ENCODE measurements at regions not wholly inside any gene's neighbourhood (a gene's known extent, or its start where the extent isn't known, plus 50 kb on each side); places are given as distances from the start of the nearest gene placed in this dataset.

- Mint-ChIP-seq H3K36me3 (ENCODE audit: insufficient read depth) (no peaks in the 10 kb centered on the region), H3K27ac (no peak overlapping the region), H3K27me3 (peaks cover 4% of the 10 kb centered on the region), H3K9me3 (ENCODE audit: low read depth) (no peaks in the 10 kb centered on the region), H3K4me3 (ENCODE audit: low read depth) (no peak overlapping the region), H3K4me1 (ENCODE audit: low read depth) (peaks cover 4% of the 10 kb centered on the region)
- no peak for DNase-seq (ENCODE audit: low spot score, unreplicated experiment)
- no peak for TF ChIP-seq CTCF (IDR thresholded peaks at IDR 0.05; ENCODE audit: unreplicated experiment)
These were observed 1469.7 kb downstream of the AACS start for GRCh38 chr12:126534942-126535341.

GRCh38 chr12:126535971-126536370 is 1470.7 kb downstream of the AACS start:
- no peaks in the 10 kb centered on the region for H3K36me3 Mint-ChIP-seq (ENCODE audit: insufficient read depth)
- H3K4me1 Mint-ChIP-seq (ENCODE audit: low read depth) = peaks cover 5% of the 10 kb centered on the region
- H3K4me3 Mint-ChIP-seq (ENCODE audit: low read depth) = no peak overlapping the region
- no peak for TF ChIP-seq CTCF (IDR thresholded peaks at IDR 0.05; ENCODE audit: unreplicated experiment)
- peaks cover 4% of the 10 kb centered on the region for H3K27me3 Mint-ChIP-seq
- H3K9me3 Mint-ChIP-seq (ENCODE audit: low read depth) = no peaks in the 10 kb centered on the region
- H3K27ac Mint-ChIP-seq = no peak overlapping the region
- no peak for DNase-seq (ENCODE audit: low spot score, unreplicated experiment)

- no peak for DNase-seq (ENCODE audit: low spot score, unreplicated experiment)
- Mint-ChIP-seq H3K4me1 (ENCODE audit: low read depth) (peaks cover 5% of the 10 kb centered on the region), H3K4me3 (ENCODE audit: low read depth) (no peak overlapping the region), H3K36me3 (ENCODE audit: insufficient read depth) (no peaks in the 10 kb centered on the region), H3K9me3 (ENCODE audit: low read depth) (no peaks in the 10 kb centered on the region), H3K27me3 (peaks cover 1% of the 10 kb centered on the region), H3K27ac (no peak overlapping the region)
- no peak for TF ChIP-seq CTCF (IDR thresholded peaks at IDR 0.05; ENCODE audit: unreplicated experiment)
These were observed 1472.8 kb downstream of the AACS start for GRCh38 chr12:126537961-126538530.

- H3K4me1 Mint-ChIP-seq (ENCODE audit: low read depth) = peaks cover 5% of the 10 kb centered on the region
- no peak for DNase-seq (ENCODE audit: low spot score, unreplicated experiment)
- H3K36me3 Mint-ChIP-seq (ENCODE audit: insufficient read depth) = no peaks in the 10 kb centered on the region
- H3K27ac Mint-ChIP-seq = no peak overlapping the region
- no peak overlapping the region for H3K4me3 Mint-ChIP-seq (ENCODE audit: low read depth)
- H3K9me3 Mint-ChIP-seq (ENCODE audit: low read depth) = no peaks in the 10 kb centered on the region
- no peaks in the 10 kb centered on the region for H3K27me3 Mint-ChIP-seq
- TF ChIP-seq CTCF (IDR thresholded peaks at IDR 0.05; ENCODE audit: unreplicated experiment) = no peak
These were observed 1473.7 kb downstream of the AACS start for GRCh38 chr12:126538888-126539287.

- Mint-ChIP-seq H3K9me3 (ENCODE audit: low read depth) (peaks cover 7% of the 10 kb centered on the region), H3K36me3 (ENCODE audit: insufficient read depth) (peaks cover 2% of the 10 kb centered on the region), H3K4me1 (ENCODE audit: low read depth) (peaks cover 9% of the 10 kb centered on the region), H3K27ac (no peak overlapping the region), H3K27me3 (no peaks in the 10 kb centered on the region), H3K4me3 (ENCODE audit: low read depth) (no peak overlapping the region)
- TF ChIP-seq CTCF (IDR thresholded peaks at IDR 0.05; ENCODE audit: unreplicated experiment) = no peak
- DNase-seq (ENCODE audit: low spot score, unreplicated experiment) = no peak
These were observed 1480.2 kb downstream of the AACS start for GRCh38 chr12:126545411-126545810.

Data from progenitor cell of endocrine pancreas (in vitro differentiated cells).